Upper lobe of left lung (tissue), 4 donors: ENCODE measurements at regions not wholly inside any gene's neighbourhood (a gene's known extent, or its start where the extent isn't known, plus 50 kb on each side); places are given as distances from the start of the nearest gene placed in this dataset.

ENCODE experiments used
- POLR2A ChIP-seq, 4 donors: fragments of 450-650 bp; IDR thresholded peaks; one replicate each; pipeline ENCODE4 v1.5.1; 2016 to 2017; ENCODE audit warnings: antibody characterized with exemption in 4 of 4, mild to moderate bottlenecking in 2 of 4
- POLR2AphosphoS5 ChIP-seq, 2 donors: sonication (generic); formaldehyde crosslinking; IDR thresholded peaks; one replicate each; pipeline ENCODE4 v1.5.1; 2017; ENCODE audit warnings: antibody characterized with exemption in 2 of 2
- TF ChIP-seq, protein P1 (sequence below), 6 experiments: fragments of 450-650 bp in 4 of 6; fragments of 200-600 bp in 2 of 6; sonication (generic) in 2 of 6; IDR thresholded peaks; one replicate each; pipeline ENCODE4 v1.5.1; 2016 to 2019; ENCODE audit warnings: antibody characterized with exemption in 6 of 6

DNA sequence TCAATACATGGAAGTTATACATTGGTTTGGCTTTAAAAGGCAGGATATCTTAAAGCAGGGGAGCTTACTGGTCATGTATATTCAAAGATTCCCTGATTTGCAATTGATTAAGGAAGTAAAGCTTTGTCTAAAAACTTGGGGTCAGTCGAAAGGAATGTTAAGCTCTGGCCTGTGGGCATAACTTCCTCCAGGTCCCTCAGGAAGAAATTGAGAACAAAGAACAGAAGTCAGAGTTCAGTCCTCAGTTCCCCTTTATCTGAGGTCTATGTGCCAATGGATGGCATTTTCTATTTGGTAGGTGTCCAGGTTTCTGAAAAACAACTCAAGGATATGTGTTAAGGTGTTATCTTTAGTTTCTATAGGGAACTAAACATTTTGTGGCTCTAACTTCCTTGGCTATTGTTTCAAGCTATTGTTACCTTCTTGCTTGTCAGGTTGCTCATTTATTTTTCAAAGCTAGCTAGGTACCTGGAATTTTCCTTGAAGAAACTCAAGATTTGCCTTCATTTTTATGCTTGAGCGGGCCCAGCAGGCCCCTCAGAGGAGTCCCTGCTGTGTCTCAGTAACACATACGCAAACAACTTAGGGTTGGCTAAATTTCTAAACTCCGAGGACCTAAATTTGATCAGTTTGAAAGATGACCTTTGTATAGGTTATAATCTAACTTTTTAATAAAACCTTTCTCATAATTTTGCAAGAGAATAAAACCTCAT, 135.0 kb upstream of the UBE2E2 start:
- TF ChIP-seq POLR2A (IDR thresholded peaks at IDR 0.05) (no peak), POLR2AphosphoS5 (IDR thresholded peaks at IDR 0.05) (no peak)
- TF ChIP-seq, protein P1, sequence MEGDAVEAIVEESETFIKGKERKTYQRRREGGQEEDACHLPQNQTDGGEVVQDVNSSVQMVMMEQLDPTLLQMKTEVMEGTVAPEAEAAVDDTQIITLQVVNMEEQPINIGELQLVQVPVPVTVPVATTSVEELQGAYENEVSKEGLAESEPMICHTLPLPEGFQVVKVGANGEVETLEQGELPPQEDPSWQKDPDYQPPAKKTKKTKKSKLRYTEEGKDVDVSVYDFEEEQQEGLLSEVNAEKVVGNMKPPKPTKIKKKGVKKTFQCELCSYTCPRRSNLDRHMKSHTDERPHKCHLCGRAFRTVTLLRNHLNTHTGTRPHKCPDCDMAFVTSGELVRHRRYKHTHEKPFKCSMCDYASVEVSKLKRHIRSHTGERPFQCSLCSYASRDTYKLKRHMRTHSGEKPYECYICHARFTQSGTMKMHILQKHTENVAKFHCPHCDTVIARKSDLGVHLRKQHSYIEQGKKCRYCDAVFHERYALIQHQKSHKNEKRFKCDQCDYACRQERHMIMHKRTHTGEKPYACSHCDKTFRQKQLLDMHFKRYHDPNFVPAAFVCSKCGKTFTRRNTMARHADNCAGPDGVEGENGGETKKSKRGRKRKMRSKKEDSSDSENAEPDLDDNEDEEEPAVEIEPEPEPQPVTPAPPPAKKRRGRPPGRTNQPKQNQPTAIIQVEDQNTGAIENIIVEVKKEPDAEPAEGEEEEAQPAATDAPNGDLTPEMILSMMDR (IDR thresholded peaks at IDR 0.05) = no peak
